ENCODE measurements at regions not wholly inside any gene's neighbourhood (a gene's known extent, or its start where the extent isn't known, plus 50 kb on each side); places are given as distances from the start of the nearest gene placed in this dataset.

DNA sequence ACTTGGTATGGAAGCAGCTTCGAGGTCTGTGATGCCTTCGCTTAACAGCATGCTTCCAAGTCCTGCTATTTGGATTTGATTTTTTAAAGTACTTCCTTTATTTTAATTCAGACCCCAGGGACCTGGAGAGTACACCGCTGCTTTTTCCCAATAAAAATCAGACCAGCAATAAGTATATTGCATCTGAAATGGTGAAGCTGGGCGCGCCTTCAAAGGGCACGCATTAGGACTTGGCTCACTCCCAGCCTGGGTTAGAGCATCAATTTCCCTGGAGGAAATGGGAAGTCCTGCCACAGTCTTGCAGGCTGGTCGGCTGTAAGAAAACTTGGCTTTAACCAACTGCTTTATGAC is 325.1 kb downstream of the RRAGC start:
- DNase-seq: no peak

DNA sequence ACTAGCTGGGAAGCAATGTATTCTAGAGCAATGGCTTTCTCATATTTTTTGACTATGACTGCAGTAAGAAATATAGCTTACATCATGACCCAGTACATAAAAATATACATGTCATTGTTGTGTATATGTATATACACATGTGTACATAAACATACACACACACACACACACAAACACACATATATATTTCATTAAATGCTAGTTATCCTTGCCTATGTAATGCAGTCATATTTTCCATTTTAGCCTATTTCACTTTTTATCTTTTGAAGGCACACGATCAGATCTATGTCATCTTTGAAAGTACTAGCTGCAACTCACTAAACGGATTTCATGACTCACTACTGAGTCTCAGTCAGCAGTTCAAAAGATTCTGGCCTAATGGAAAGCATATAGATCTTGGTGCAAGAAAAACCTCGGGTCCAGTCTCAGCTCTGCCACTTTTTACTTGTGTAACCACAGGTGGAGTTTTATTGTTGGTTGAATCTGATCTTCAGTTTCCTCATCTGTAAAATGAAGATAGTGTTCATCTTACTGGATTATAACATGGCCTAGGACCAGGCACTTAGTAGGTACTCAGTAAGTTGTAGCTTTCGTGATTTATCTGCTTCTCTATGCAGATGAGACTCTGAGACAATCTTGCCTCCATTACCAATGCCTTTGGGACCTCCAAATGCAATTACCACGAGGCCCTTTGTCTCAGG is 325.6 kb downstream of the RRAGC start:
- DNase-seq: no peak

DNA sequence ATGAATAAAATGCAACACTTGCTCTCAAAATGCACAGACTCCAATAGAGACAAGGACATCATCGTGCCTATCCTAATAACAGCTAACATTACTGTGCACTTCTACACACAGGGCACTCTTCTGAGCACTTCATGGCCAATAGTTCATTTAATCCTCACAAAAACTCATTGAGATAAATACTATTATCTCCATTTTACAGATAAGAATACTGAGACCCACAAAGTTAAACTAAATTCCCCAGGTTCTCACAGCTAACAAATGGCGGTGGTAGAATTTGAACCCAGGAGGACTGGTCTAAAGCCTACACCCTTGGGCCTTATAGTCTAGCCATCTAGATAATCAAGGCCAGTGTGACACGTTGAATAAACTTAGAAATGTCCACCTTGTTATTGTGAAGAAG is 328.6 kb downstream of the RRAGC start:
- no peak for DNase-seq

DNA sequence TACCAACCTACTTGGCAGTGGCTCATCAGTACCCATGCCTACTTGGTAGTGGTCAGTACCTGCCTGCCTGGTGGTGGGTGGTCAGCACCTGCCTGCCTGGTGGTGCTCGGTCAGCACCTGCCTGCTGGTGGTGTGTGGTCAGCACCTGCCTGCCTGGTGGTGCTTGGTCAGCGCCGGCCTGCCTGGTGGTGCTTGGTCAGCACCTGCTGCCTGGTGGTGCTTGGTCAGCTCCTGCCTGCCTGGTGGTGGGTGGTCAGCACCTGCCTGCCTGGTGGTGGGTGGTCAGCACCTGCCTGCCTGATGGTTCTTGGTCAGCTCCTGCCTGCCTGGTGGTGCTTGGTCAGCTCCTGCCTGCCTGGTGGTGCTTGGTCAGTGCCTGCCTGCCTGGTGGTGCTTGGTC is 329.6 kb downstream of the RRAGC start:
- DNase-seq: no peak

DNA sequence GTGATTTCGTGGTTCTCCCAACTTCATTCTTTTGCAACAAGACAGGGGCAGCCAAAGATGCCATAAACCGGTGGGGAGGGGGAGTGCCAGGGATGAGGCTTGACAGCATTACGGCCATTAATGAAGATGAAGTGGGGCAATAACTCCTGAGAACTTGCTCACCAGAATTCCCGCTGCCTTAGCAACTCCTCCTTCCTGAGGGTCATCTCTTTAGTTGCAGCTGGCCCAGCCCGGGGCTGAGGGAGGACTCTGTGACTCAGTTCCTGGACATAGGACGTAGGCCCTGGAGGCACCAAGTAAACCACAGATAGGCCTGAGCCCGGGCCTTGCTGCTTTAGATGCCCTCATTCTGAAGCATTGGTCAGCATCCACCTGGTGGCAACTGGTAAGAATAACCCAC is 330.2 kb downstream of the RRAGC start:
- no peak for DNase-seq

DNA sequence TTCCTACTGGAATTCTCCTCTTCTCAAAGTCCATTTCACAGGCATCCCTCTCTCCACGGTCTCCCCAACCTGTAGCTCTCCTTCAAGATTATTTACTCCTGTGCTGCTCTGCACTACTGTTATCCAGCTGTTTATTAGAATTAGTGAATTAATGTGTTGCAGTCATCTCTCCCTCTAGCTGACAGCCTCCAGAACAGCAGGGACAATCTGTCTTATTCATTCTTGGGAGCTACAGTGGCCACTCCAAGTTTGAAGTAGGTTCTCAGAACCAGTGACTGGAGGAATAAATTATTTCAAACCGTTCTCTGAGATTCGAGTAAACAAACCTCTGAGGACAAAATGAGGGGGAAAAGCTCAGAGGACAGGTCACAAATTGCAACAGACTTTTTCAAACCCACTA is 330.9 kb downstream of the RRAGC start:
- no peak for DNase-seq

DNA sequence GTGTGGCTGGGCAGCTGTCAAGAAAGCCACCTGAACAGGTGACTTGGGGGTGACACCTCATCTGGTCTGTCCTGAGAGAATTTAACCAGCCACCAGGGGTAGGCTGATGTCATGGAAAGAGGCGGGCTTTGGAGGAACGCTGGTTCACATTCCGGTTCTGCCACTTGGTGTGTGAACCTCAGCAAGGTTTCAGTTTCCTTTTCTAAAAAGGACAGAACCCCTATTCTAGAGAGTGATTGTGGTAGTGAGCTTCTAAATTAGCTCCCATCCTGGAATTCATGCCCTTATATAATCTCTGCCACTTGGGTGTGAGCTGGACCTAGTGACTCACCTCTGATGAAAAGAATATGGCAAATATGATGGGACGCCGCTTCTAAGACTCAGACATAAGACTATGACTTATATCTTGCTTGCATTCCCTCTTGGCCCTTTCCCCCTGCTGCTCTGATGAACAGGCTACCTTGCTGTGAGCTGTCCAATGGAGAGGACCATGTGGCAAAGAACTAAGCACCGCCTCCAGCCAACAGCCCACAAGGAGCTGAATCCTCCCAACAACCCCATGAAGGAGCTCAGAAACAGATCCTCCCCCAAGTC is 332.1 kb downstream of the RRAGC start:
- peak; percentile 34 for DNase-seq

DNA sequence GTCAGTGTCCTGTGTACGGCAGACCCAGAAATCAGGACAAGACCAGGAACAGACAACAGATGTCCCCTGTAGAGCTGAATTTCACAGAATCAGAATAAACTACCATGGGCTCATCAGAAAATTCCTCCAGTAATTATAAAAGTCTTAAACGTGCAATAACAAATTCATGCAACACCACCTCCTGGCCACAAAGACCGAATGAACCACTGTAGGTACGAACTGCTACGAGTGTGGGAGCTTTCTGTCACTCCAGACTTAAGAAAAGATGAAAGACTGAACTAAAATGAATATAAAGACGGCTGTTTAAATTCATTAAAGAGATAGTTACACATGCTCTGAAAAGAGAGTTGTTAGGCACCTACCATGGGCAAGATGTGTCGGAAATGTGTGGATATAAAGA is 333.5 kb downstream of the RRAGC start:
- DNase-seq: no peak

DNA sequence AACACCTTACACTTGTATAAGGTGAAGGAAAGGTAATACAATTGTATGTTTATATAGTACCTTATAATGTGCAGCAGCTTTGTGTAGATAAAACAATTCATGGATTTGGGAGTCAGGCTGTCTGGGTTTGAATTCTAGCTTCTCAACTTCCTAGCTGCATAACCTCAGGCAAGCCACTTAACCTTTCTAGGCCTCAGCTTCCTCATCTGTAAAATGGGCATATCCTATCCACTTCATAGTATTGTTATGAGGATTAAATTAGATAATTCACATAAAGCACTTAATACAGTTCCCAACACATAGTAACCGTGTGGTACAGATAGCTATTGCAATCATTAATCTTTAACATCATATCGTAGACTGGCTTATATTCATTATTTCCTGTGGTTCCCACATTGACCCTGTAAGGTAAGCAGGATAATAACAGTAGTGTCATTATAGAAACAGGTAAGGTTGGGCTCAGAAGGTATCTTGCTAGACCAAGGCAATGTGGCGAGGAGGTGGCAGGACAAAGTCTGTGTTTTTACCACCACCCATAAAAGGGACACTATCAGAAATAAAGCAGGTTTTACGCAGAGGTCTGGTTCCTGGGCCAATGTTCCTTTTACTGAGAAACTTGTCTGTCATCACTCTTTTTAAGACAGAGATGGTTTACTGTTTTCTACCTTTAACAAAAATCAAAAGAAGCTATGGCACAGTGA is 334.1 kb downstream of the RRAGC start:
- no peak for DNase-seq

DNA sequence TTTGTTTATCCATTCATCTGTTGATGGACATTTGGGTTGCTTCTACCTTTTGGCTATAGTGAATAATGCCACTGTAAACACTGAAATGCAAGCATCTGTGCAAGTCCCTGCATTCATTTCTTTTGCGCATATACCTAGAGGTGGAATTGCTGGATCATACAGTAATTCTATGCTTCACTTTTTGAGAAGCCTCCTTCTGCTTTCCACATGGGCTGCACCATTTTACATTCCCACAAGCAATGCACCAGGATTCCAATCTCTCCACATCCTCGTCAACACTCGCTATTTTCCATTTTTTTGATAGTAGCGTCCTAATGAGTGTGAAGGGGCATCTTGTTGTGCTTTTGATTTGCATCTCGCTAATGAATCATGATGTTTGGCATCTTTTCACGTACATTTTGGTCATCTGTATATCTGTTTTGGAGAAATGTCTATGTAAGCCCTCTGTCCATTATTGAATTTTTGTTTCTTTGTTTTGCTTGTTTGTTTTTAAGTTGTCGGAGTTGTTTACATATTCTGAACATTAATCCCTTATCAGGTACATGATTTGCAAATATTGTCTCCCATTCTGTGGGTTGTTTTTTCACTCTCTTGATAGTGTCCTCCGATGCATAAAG is 335.4 kb downstream of the RRAGC start:
- no peak for DNase-seq

DNA sequence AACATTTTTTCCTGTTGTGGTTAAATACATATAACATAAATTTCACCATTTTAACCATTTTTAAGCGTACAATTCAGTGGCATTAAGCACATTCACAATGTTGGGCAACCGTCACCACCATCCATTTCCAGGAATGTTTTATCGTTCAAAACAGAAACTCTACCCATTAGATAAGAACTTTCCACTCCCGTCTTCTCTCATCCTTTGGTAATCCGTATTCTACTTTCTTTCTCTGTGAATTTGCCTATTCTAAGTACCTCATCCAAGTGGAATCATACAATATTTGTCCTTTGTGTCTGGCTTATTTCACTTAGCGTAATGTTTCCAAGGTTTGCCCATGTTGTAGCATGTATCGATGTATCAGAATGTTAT is 336.0 kb downstream of the RRAGC start:
- DNase-seq: no peak

DNA sequence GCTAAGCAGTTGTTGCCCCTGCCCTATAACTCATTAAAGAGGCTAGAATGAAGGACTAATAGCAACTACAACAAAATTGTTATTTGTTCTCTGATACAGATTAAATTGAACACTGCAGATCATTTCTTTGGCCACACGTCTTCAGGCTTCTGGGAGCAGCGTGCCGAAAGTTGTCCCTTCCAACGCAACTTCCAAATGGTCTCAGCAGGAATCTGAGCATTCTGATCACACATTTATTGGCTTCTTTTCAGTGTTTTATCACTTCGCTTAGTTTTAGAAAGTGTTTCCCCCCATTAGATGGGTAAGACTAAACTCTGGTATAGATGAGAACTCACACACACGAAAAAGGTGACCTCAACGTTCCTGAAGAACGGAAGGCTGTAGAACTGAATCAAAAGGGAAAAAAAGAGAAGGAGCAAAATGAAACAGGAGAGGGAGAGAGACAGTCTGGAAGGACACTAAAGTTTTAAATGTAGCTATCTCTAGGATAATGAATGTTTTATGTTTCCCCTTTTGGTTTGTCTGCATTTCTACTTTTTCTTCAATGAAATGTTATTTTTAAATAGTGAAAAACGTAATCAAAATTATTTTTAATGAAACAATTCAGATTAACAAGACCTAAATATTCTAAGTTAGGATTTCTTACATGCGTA is 336.5 kb downstream of the RRAGC start:
- DNase-seq: no peak

DNA sequence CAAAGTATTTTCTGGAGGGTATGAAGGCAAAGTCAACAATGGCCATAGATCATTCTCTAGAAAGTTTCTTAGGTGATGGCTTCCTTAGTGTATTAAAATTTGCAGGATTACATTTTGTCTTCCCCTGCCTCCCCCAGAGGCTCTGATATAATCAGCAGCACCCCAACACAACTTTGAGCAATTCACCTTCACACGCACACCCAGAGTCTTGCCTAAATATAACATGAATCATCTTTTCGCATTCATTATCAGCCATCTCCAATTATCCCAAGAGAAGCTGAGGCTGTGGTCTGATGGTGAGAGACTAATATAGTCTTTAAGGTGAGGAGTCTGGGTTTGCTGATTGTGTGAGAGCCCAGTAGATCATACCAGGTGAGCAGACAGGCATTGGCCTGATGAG is 343.0 kb downstream of the RRAGC start:
- DNase-seq: no peak

DNA sequence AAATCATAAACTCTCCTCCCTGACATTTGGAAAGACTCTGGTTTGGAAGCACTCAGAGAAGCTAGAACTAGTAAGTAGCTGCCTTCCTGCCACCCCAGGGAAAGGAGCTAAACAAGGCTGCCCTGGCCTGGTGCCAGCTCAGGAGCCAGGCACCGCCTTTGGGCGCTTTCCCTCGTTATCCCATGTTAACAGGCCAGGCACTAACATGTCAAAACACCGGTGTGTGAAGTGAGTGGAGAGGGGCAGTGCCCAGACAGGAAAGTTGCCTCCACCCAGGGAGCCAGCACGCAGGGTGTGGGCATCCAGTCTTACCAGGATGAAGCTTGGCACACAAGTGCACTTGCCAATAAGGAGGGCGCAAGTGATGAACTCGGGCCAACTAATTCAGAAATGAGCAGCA is 346.8 kb downstream of the RRAGC start:
- DNase-seq: no peak

DNA sequence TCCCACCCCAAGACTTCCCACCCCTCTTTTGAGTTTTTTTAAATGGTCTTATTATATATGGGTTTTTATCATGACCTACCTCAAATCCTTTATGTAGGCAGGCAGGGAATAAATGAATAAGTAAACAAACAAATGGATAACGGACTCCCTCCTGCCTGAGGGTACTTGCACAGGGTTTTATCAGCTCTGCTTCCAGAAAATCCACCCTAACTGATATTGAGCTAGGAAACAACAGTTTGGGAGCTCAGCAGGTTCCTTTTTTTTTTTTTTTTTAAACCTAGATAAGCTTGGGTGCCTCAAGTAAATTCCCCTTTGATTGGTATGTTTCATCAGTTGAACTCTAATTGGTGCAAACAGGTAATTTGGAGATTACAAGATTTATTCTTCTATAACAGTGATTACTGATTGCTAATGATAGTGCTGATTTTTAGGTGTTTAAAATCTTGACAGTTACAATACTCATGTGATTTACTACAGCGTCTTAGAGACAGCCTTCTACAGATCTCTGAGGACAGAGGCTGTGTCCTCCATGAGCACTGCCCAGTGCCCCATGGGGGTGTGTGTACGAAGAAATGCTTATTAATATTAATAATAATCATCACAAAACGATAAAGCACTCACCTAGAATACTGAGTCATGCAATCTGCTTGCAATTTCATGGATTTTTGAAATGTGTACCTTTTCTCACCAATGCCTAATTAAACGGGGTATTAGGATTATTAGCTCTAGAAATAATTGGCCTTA is 347.4 kb downstream of the RRAGC start:
- no peak for DNase-seq

DNA sequence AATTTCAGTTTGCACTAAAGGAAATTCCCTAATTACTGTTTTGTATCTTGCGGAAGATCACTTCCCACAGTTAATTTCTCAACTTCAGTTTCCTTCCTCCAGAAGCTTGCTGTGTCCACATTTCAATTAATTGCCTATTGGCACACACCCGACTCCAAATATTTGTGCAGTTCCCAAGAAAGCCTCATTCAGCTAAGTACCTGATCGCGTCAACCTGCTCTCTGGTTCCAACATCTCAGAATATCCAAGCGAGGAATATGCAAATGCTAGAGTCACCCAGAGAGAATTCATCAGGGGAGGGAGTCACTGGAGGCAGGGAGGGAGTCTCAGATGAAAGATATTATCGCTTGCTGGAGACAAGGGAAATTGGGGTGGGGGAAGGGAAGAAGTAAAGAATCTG is 351.3 kb downstream of the RRAGC start:
- DNase-seq: no peak

DNA sequence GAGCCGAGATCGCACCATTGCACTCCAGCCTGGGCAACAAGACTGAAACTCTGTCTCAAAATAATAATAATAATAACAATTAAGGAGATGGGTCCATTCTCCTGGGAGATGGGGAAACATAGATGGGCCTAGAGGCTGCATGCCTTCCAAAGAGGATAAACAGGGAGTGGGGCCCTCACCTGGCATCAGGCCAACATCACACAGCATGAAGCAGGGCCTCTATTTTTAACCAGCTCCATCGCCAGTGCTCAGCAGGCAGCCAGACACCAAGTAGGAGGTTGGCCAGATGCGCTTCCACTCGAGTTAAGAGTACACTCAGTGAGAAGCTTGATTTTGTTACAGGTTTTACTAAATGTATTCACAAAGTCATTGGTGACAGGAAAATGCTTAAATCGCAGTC is 352.0 kb downstream of the RRAGC start:
- DNase-seq: no peak

DNA sequence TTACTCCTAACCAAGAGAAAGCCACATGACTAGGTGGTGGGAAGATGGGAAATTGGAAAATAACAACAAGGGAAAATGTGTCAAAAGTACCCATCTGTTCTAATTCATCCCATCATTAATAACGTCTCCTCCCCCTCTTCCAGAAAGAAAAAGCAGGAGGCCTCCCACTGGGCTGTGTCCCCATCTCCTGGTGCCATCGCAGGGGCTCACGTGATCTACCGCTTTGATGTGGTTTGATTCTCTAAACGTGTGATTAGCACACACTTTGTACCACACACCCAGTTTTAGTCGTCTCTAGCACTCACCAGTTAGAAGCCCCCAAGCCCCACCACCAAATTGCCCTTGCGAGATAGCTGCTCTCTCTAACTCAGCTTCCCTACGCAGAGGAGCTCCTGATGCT is 353.6 kb downstream of the RRAGC start:
- DNase-seq: no peak

DNA sequence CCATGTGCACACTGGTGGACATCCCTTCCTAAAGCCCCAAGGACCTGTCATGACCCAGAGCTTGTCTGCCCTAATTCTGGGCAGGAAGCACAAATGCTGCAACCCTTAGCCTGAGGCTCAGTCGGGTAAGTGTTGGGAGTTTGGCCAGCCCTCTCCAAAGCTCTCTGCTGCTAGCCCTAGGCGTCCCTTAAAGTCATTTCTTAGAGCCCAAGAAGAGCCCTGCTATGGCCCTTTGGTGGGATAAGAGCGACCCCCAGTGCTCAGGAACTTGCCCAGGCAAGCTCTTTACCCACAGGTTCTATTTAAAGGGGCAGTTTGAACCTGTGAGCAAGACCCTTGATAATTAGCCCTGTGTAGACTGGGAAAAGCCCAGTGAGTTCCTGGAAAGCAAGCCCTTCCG is 356.8 kb downstream of the RRAGC start:
- DNase-seq: peak; percentile 4

DNA sequence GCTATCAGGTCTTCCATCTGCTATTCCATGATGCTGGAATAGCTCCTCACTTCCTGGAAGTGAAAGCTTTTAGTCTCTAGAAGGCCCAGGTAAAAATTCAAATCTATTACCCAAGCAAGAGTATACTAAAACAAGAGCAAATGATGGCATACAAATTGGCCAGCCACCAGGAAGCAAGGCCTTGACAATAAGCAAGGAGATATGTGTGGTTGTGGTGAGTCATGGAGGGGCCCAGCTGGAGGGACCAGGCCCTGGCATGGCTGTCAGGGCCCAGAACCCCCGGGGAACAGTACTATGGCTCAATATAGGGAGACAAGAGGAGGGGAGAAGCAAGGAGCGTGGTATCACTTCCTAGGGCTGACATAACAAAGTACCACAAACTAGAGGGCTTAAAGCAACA is 358.7 kb downstream of the RRAGC start:
- no peak for DNase-seq

DNA sequence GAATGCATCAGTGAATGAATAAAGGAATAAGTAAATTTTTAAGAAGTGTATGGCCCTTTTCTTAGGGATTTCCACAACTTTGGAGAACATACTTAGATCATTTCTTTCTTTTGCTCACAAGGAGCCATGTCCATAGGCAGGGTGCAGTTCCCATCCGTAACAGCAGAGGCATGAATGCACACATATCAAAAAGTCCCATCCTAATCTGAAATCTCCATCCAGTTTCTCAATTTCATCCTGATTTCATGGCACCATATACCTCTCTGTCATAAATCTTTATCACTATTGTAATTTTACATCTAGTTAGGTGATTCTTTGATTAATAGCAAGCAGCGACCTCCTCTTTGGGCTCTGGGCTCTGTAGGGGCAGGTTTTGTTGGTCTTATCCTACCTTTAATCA is 359.2 kb downstream of the RRAGC start:
- DNase-seq: no peak

DNA sequence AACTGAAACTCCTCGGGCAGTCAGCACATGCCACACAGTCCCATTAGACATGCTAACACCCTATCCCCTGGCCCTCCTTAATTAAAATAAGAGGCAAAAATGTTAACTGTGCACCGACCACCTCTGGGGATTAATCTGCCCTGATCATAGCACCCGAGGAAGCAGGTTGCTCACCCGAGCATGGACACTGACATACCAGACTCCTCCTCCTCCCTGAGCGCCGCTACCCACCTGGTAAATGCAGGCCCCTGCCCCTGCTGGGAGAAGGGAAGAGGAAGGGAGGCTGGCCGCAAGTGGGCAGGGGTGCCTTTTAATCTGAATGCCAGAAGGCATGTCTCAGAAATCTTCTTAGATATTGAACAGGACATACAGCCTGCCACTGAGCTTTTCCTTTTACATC is 360.9 kb downstream of the RRAGC start:
- DNase-seq: no peak

Measured in CD4-positive, alpha-beta T cell treated with Interferon gamma for 1 hour (primary cell).